Gastrocnemius medialis (tissue), 4 donors: ENCODE measurements at regions not wholly inside any gene's neighbourhood (a gene's known extent, or its start where the extent isn't known, plus 50 kb on each side); places are given as distances from the start of the nearest gene placed in this dataset.

Experiments used
- ATAC-seq, 2 donors: fragments of 150-250 bp; one replicate each; pipeline ENCODE4 v1.9.1; 2016
- DNase-seq, 2 donors: peaks; one replicate each; pipeline ENCODE4 v3.0.0-alpha.2; 2019
- H3K27ac ChIP-seq, 4 donors: fragments of 200-600 bp; sonication (generic); 1 replicate in 1 of 4; 2 replicates in 3 of 4; pipeline ENCODE4 v1.5.1; 2016 to 2018; ENCODE audit warnings: mild to moderate bottlenecking in 2 of 4, moderate library complexity in 1 of 4
- H3K27me3 ChIP-seq, 3 donors: fragments of 200-600 bp; sonication (generic) in 2 of 3; 1 replicate in 1 of 3; 2 replicates in 2 of 3; pipeline versions ENCODE4 v1.5.1 to v1.6.0; 2016 to 2019; ENCODE audit warnings: mild to moderate bottlenecking in 1 of 3, moderate library complexity in 1 of 3
- H3K36me3 ChIP-seq, 2 donors: fragments of 200-600 bp; sonication (generic) in 1 of 2; one replicate each; pipeline ENCODE4 v1.5.1; 2017 to 2018
- H3K4me1 ChIP-seq, 2 donors: fragments of 200-600 bp; sonication (generic) in 1 of 2; one replicate each; pipeline ENCODE4 v1.5.1; 2016 to 2017; ENCODE audit warnings: mild to moderate bottlenecking in 2 of 2
- H3K4me3 ChIP-seq, 4 donors: fragments of 200-600 bp; sonication (generic) in 3 of 4; 1 replicate in 1 of 4; 2 replicates in 3 of 4; pipeline ENCODE4 v1.5.1; 2016 to 2019; ENCODE audit warnings: mild to moderate bottlenecking in 2 of 4
- H3K9me3 ChIP-seq, 3 donors: fragments of 200-600 bp; sonication (generic) in 2 of 3; 1 replicate in 1 of 3; 2 replicates in 2 of 3; pipeline ENCODE4 v1.5.1; 2016 to 2019
- POLR2A ChIP-seq, 2 donors: fragments of 450-650 bp; IDR thresholded peaks; one replicate each; pipeline ENCODE4 v1.6.1; 2017; ENCODE audit warnings: antibody characterized with exemption in 2 of 2, mild to moderate bottlenecking in 2 of 2, moderate library complexity in 2 of 2
- in situ Hi-C, 4 donors: fragments of 200-750 bp; cut with MboI; loops; one replicate each; pipeline versions ENCODE4 v1.15.0 to v1.8.0; 2017; ENCODE audit warnings: low sequenced_read_pairs in 4 of 4
- intact Hi-C: fragments of 100-400 bp; cut with DNase I; formaldehyde crosslinking; loops from one replicate; pipeline ENCODE4 v1.15.1; 2023; ENCODE audit warnings: low total_unique reads
- TF ChIP-seq, protein P1 (sequence below), 5 experiments: fragments of 450-650 bp in 3 of 5; fragments of 200-600 bp in 2 of 5; sonication (generic) in 2 of 5; IDR thresholded peaks in 4 of 5; conservative IDR thresholded peaks in 1 of 5; 1 replicate in 4 of 5; 2 replicates in 1 of 5; pipeline ENCODE4 v1.5.1; 2016 to 2019; ENCODE audit warnings: antibody characterized with exemption in 5 of 5, mild to moderate bottlenecking in 3 of 5, moderate library complexity in 3 of 5

DNA sequence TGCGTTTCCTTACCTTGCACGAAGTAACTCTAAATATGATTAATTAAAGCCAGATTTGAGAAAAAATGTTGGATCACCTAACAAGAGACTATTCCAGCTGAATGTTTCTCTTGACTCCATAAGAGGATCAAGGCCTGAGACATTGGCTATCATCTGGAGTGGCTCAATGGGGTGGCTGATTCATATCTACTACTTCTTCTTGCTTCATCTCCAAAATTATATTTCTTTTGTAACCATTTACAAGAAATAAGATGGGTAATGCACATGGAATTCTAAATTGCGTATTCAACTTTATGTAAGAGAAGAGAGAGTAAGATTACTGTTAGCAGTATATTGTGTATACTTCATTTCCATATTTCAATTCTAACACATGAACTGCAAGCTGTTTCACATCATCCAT is 819.0 kb upstream of the EYS start:
- no peaks in the 10 kb centered on the region for H3K4me1 ChIP-seq
- intact Hi-C loops (no loop called here), in situ Hi-C loops (no loop called here)
- DNase-seq: no peak
- H3K27me3 ChIP-seq: no peaks in the 10 kb centered on the region
- TF ChIP-seq, protein P1, sequence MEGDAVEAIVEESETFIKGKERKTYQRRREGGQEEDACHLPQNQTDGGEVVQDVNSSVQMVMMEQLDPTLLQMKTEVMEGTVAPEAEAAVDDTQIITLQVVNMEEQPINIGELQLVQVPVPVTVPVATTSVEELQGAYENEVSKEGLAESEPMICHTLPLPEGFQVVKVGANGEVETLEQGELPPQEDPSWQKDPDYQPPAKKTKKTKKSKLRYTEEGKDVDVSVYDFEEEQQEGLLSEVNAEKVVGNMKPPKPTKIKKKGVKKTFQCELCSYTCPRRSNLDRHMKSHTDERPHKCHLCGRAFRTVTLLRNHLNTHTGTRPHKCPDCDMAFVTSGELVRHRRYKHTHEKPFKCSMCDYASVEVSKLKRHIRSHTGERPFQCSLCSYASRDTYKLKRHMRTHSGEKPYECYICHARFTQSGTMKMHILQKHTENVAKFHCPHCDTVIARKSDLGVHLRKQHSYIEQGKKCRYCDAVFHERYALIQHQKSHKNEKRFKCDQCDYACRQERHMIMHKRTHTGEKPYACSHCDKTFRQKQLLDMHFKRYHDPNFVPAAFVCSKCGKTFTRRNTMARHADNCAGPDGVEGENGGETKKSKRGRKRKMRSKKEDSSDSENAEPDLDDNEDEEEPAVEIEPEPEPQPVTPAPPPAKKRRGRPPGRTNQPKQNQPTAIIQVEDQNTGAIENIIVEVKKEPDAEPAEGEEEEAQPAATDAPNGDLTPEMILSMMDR (IDR thresholded peaks at IDR 0.05 in 4 of 5, conservative IDR thresholded peaks at IDR 0.05 in 1 of 5): no peak
- TF ChIP-seq POLR2A (IDR thresholded peaks at IDR 0.05): no peak
- no peak for ATAC-seq
- H3K4me3 ChIP-seq: no peak overlapping the region
- H3K9me3 ChIP-seq: no peaks in the 10 kb centered on the region
- H3K36me3 ChIP-seq: no peaks in the 10 kb centered on the region
- H3K27ac ChIP-seq: no peak overlapping the region

DNA sequence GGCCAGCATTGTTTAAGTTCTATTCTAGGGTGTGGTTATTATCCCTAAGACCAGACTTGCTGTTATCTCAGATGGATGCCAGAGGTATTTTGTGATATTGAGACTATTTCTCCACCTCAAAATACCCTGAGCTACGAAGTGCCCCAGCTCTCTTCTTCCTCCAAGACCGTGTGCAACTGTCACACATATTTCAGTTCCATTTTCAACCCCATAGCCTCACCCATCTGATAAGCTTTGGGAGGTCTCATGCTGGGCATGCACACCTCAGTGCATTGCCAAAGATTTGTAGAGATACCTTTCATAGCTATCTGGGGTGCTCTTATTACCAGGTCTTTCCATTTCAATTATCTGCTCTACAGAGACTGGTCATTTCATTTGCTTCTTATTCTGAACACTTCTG is 815.8 kb upstream of the EYS start:
- no peak for TF ChIP-seq POLR2A (IDR thresholded peaks at IDR 0.05)
- TF ChIP-seq, protein P1 (IDR thresholded peaks at IDR 0.05 in 4 of 5, conservative IDR thresholded peaks at IDR 0.05 in 1 of 5): no peak
- H3K4me1 ChIP-seq: no peaks in the 10 kb centered on the region
- H3K4me3 ChIP-seq: no peak overlapping the region
- DNase-seq (no peak), ATAC-seq (no peak)
- intact Hi-C loops: no loop called here
- H3K27ac ChIP-seq: no peak overlapping the region
- no peaks in the 10 kb centered on the region for H3K27me3 ChIP-seq
- no peaks in the 10 kb centered on the region for H3K9me3 ChIP-seq
- no peaks in the 10 kb centered on the region for H3K36me3 ChIP-seq
- in situ Hi-C loops: no loop called here

DNA sequence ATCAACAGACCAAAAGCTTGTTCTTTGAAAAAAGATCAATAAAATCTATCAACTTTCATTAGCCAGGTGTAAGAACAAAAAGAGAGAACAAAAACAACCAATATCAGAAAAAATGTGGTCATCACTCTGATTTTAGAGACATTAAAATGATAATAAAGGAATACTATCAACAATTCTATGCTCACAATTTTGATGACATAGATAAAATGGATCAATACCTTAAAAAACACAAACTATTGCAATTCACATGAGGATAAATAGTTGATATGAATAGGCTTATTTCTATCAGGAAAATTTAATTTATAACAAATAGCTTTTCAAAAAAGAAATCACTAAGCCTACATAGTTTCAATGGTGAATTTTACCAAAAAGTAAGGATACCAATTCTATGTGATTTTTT is 809.4 kb upstream of the EYS start:
- Histone ChIP-seq H3K27ac (no peak overlapping the region), H3K9me3 (no peaks in the 10 kb centered on the region), H3K4me3 (no peak overlapping the region), H3K36me3 (no peaks in the 10 kb centered on the region), H3K27me3 (no peaks in the 10 kb centered on the region), H3K4me1 (no peaks in the 10 kb centered on the region)
- intact Hi-C loops: no loop called here
- ATAC-seq (no peak), DNase-seq (no peak)
- in situ Hi-C loops: no loop called here
- TF ChIP-seq POLR2A (IDR thresholded peaks at IDR 0.05): no peak
- TF ChIP-seq, protein P1 (IDR thresholded peaks at IDR 0.05 in 4 of 5, conservative IDR thresholded peaks at IDR 0.05 in 1 of 5): no peak

DNA sequence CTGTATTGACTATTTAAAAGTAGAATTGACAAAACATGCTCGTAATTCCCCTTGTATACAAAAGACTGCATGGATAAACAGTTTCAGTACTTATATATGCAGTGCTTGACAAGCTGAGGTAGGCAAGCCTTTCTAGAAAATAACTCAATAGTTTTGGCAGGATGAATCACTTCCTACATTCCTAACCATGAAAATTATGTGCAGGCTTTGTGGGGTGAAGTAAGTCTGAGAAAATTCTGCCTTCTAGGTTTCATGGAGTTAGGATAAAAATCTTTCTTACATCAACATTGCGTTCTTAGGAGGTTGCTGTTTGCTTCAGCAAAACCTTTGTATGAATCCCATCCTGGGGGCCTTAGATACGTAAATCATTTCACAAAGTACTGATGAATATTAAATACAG is 801.4 kb upstream of the EYS start:
- no peak for ATAC-seq

DNA sequence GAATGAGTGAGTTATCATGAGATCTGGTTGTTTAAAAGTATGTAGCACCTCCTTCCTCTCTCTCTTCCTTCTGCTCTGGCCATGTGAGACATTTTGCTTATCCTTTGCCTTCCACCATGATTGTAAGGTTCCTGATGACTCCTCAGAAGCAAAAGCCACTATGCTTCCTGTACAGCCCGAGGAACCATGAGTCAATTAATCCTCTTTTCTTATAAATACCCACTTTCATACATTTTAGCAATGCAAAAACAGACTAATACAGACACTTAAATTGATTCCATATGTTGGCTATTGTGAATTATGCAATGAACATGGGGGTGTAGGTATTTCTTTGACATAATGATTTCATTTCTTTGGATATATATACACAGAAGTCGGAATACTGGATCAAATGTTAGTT is 792.8 kb upstream of the EYS start:
- in situ Hi-C loops: no loop called here

More for the DNA sequence above, 801.4 kb upstream of the EYS start:
- intact Hi-C loops (no loop called here), in situ Hi-C loops (no loop called here)
- Histone ChIP-seq H3K27me3 (no peaks in the 10 kb centered on the region), H3K36me3 (no peaks in the 10 kb centered on the region), H3K27ac (no peak overlapping the region), H3K9me3 (no peaks in the 10 kb centered on the region), H3K4me3 (no peak overlapping the region), H3K4me1 (no peaks in the 10 kb centered on the region)
- no peak for DNase-seq
- TF ChIP-seq POLR2A (IDR thresholded peaks at IDR 0.05): no peak
- TF ChIP-seq, protein P1 (IDR thresholded peaks at IDR 0.05 in 4 of 5, conservative IDR thresholded peaks at IDR 0.05 in 1 of 5): no peak

More for the DNA sequence above, 792.8 kb upstream of the EYS start:
- H3K27me3 ChIP-seq: no peaks in the 10 kb centered on the region
- no peak overlapping the region for H3K27ac ChIP-seq
- ATAC-seq (no peak), DNase-seq (no peak)
- H3K9me3 ChIP-seq: no peaks in the 10 kb centered on the region
- H3K36me3 ChIP-seq: no peaks in the 10 kb centered on the region
- no peaks in the 10 kb centered on the region for H3K4me1 ChIP-seq
- TF ChIP-seq, protein P1 (IDR thresholded peaks at IDR 0.05 in 4 of 5, conservative IDR thresholded peaks at IDR 0.05 in 1 of 5): no peak
- no peak for TF ChIP-seq POLR2A (IDR thresholded peaks at IDR 0.05)
- no peak overlapping the region for H3K4me3 ChIP-seq
- intact Hi-C loops: no loop called here
